HEK293 (cell line): ENCODE measurements at regions not wholly inside any gene's neighbourhood (a gene's known extent, or its start where the extent isn't known, plus 50 kb on each side); places are given as distances from the start of the nearest gene placed in this dataset.
A peak's percentile ranks its signal among the peaks of the same experiment; 100 is the strongest.
"Not testable (repeated sequence)": the region's sequence is repeated elsewhere in the genome, so short reads cannot be mapped to it uniquely, and the experiment has no call there.

Source experiments
- CTCF ChIA-PET: fragments of 350-600 bp; formaldehyde crosslinking; extraction: SDS; loops from one replicate; lab custom pipeline; 2021; ENCODE audit warnings: antibody characterized with exemption; lab: Yijun Ruan, JAX
- POLR2A ChIA-PET: fragments of 300-600 bp; formaldehyde crosslinking; extraction: SDS; loops from one replicate; lab custom pipeline; 2020; ENCODE audit warnings: antibody characterized with exemption, inconsistent platforms; lab: Yijun Ruan, JAX
- H3K27ac ChIP-seq: fragments of 200-500 bp; sonication (Bioruptor generic); 2 replicates; pipeline ENCODE4 v1.5.1; 2014; ENCODE audit warnings: low read depth, low read length, control low read depth, inconsistent platforms; ENCODE audit errors: extremely low read depth
- H3K36me3 ChIP-seq, 2 experiments: fragments of 200-500 bp in 1 of 2; sonication (Bioruptor generic) in 1 of 2; 1 replicate in 1 of 2; 2 replicates in 1 of 2; pipeline ENCODE4 v1.5.1; 2014 to 2017; ENCODE audit warnings: inconsistent platforms in 2 of 2, low read length in 2 of 2; ENCODE audit not compliant: control insufficient read depth in 2 of 2, insufficient read depth in 1 of 2
- H3K4me1 ChIP-seq: fragments of 200-500 bp; sonication (Bioruptor generic); 2 replicates; pipeline ENCODE4 v1.5.1; 2014; ENCODE audit warnings: mild to moderate bottlenecking, low read length, inconsistent platforms; ENCODE audit not compliant: control insufficient read depth, insufficient read depth
- H3K4me3 ChIP-seq: 2 replicates; pipeline ENCODE4 v1.5.1; 2011; ENCODE audit warnings: low read depth, mild to moderate bottlenecking, control low read depth, low read length, moderate library complexity
- H3K9me3 ChIP-seq: fragments of 200-500 bp; sonication (Bioruptor generic); 2 replicates; pipeline ENCODE4 v1.5.1; 2014; ENCODE audit warnings: low read depth, low read length, inconsistent platforms; ENCODE audit not compliant: control insufficient read depth, insufficient read depth
- BCL11A ChIP-seq: fragments of 450-650 bp; formaldehyde crosslinking; IDR thresholded peaks from 2 replicates; pipeline ENCODE4 v1.5.1; 2016; ENCODE audit warnings: low read depth, missing biosample characterization, missing genetic modification characterization
- PBX3 ChIP-seq: sonication (generic); formaldehyde crosslinking; IDR thresholded peaks from 2 replicates; pipeline ENCODE4 v1.8.1; 2022; ENCODE audit warnings: mild to moderate bottlenecking, moderate library complexity, missing genetic modification reagents
- PRDM1 ChIP-seq: fragments of 450-650 bp; formaldehyde crosslinking; IDR thresholded peaks from 2 replicates; pipeline ENCODE4; 2016; ENCODE audit warnings: missing biosample characterization, missing genetic modification characterization
- REPIN1 ChIP-seq: fragments of 450-650 bp; formaldehyde crosslinking; IDR thresholded peaks from 2 replicates; pipeline ENCODE4 v1.5.1; 2017; ENCODE audit warnings: missing biosample characterization, missing genetic modification characterization, low read depth
- SP7 ChIP-seq: fragments of 450-650 bp; formaldehyde crosslinking; IDR thresholded peaks from 2 replicates; pipeline ENCODE4 v1.5.1; 2016; ENCODE audit warnings: missing biosample characterization, missing genetic modification characterization
- ZBTB1 ChIP-seq: fragments of 450-650 bp; formaldehyde crosslinking; IDR thresholded peaks from 2 replicates; pipeline ENCODE4 v1.5.1; 2016; ENCODE audit warnings: missing biosample characterization, missing genetic modification characterization
- ZBTB26 ChIP-seq: fragments of 450-650 bp; formaldehyde crosslinking; optimal IDR thresholded peaks from 2 replicates; pipeline ENCODE3; 2016; ENCODE audit warnings: missing biosample characterization, mild to moderate bottlenecking, missing genetic modification characterization
- ZFP37 ChIP-seq: fragments of 450-650 bp; formaldehyde crosslinking; IDR thresholded peaks from 2 replicates; pipeline ENCODE4 v1.5.1; 2016; ENCODE audit warnings: missing biosample characterization, missing genetic modification characterization
- ZNF146 ChIP-seq: fragments of 450-650 bp; formaldehyde crosslinking; IDR thresholded peaks from 2 replicates; pipeline ENCODE4 v1.5.1; 2016; ENCODE audit warnings: missing biosample characterization, missing genetic modification characterization
- ZNF155 ChIP-seq: fragments of 450-650 bp; formaldehyde crosslinking; IDR thresholded peaks from 2 replicates; pipeline ENCODE4 v1.5.1; 2016; ENCODE audit warnings: missing biosample characterization, missing genetic modification characterization
- ZNF214 ChIP-seq: fragments of 450-650 bp; formaldehyde crosslinking; IDR thresholded peaks from 2 replicates; pipeline ENCODE4 v1.5.1; 2017; ENCODE audit warnings: missing biosample characterization, mild to moderate bottlenecking, missing genetic modification characterization, borderline replicate concordance
- ZNF274 ChIP-seq, 2 experiments: fragments of 200-500 bp in 1 of 2; fragments of 450-650 bp in 1 of 2; sonication (Bioruptor generic) in 1 of 2; formaldehyde crosslinking in 1 of 2; IDR thresholded peaks; 2 replicates each; pipeline versions ENCODE4 v1.5.1 to v1.6.1; 2014 to 2016; ENCODE audit warnings: borderline replicate concordance in 1 of 2, inconsistent platforms in 1 of 2, low read length in 1 of 2, missing biosample characterization in 1 of 2, missing genetic modification characterization in 1 of 2
- ZNF324 ChIP-seq: fragments of 450-650 bp; formaldehyde crosslinking; IDR thresholded peaks from 2 replicates; pipeline ENCODE4 v1.5.1; 2016; ENCODE audit warnings: missing biosample characterization, missing genetic modification characterization
- ZNF362 ChIP-seq: fragments of 450-650 bp; formaldehyde crosslinking; IDR thresholded peaks from 2 replicates; pipeline ENCODE4 v1.5.1; 2016; ENCODE audit warnings: missing biosample characterization, missing genetic modification characterization
- ZNF366 ChIP-seq: fragments of 450-650 bp; formaldehyde crosslinking; conservative IDR thresholded peaks from 2 replicates; pipeline ENCODE4 v1.5.1; 2016; ENCODE audit warnings: missing biosample characterization, missing genetic modification characterization
- ZNF416 ChIP-seq: fragments of 450-650 bp; formaldehyde crosslinking; IDR thresholded peaks from 2 replicates; pipeline ENCODE4 v1.5.1; 2016; ENCODE audit warnings: missing biosample characterization, missing genetic modification characterization
- ZNF548 ChIP-seq: fragments of 450-650 bp; formaldehyde crosslinking; IDR thresholded peaks from 2 replicates; pipeline ENCODE4 v1.5.1; 2016; ENCODE audit warnings: missing biosample characterization, missing genetic modification characterization
- ZNF629 ChIP-seq: fragments of 450-650 bp; formaldehyde crosslinking; IDR thresholded peaks from 2 replicates; pipeline ENCODE4 v1.5.1; 2017; ENCODE audit warnings: missing biosample characterization, missing genetic modification characterization
- ZNF747 ChIP-seq: fragments of 450-650 bp; formaldehyde crosslinking; IDR thresholded peaks from 2 replicates; pipeline ENCODE4 v1.5.1; 2016; ENCODE audit warnings: missing biosample characterization, missing genetic modification characterization
- ZXDB ChIP-seq: fragments of 450-650 bp; formaldehyde crosslinking; IDR thresholded peaks from 2 replicates; pipeline ENCODE4 v1.5.1; 2016; ENCODE audit warnings: missing biosample characterization, missing genetic modification characterization

- ChIA-PET CTCF (interaction anchor here (0.9 to 1.3 kb wide), 2 partner anchors 12 to 116 kb away, joined by 3 read pairs; no protein-coding TSS in a partner anchor), POLR2A (no interaction called here)
- H3K4me1 ChIP-seq = peaks cover 27% of the 10 kb centered on the region
- no peak overlapping the region for H3K4me3 ChIP-seq
- TF ChIP-seq SP7 (peak; percentile 62), ZNF629 (tag by site-specific recombination) (peak; percentile 35; the same call in 1 of the 2 replicates), ZNF548 (no peak), ZXDB (tag by site-specific recombination) (no peak)
- no peaks in the 10 kb centered on the region for H3K9me3 ChIP-seq
- H3K27ac ChIP-seq = no peak overlapping the region
- no peaks in the 10 kb centered on the region for H3K36me3 ChIP-seq
These were observed 188.7 kb upstream of the MSX2 start for GRCh38 chr5:174535669-174536068.

GRCh38 chr5:174539823-174540222, 184.6 kb upstream of the MSX2 start:
- H3K4me3 ChIP-seq, H3K9me3 ChIP-seq, H3K36me3 ChIP-seq, H3K27ac ChIP-seq, H3K4me1 ChIP-seq, POLR2A ChIA-PET, CTCF ChIA-PET: not testable (repeated sequence)
- TF ChIP-seq ZNF146 (tag by site-specific recombination) = peak; percentile 97

GRCh38 chr5:174542037-174542436, 182.3 kb upstream of the MSX2 start:
- TF ChIP-seq ZNF274 (IDR thresholded peaks at IDR 0.05; ENCODE audit: low read length) = no peak
- no peak for TF ChIP-seq ZNF274 (tag by site-specific recombination; IDR thresholded peaks at IDR 0.05; ENCODE audit: borderline replicate concordance)
- TF ChIP-seq PRDM1 (tag by site-specific recombination) = peak; percentile 84
- peak; percentile 90 for TF ChIP-seq ZNF366 (tag by site-specific recombination)
- CTCF ChIA-PET = no interaction called here
- POLR2A ChIA-PET = interaction anchor here (0.6 kb wide), 1 partner anchor 22 kb away, joined by 3 read pairs; no protein-coding TSS in a partner anchor

GRCh38 chr5:174542471-174542870, 181.9 kb upstream of the MSX2 start:
- POLR2A ChIA-PET = no interaction called here
- TF ChIP-seq ZNF548 (no peak), REPIN1 (no peak), ZFP37 (no peak), ZBTB1 (tag by site-specific recombination) (no peak), ZNF416 (no peak), BCL11A (tag by site-specific recombination) (no peak), ZNF362 (tag by site-specific recombination) (no peak), ZNF214 (tag by site-specific recombination) (no peak)

More at GRCh38 chr5:174542037-174542436, 182.3 kb upstream of the MSX2 start:
- H3K9me3 ChIP-seq = no peaks in the 10 kb centered on the region
- no peaks in the 10 kb centered on the region for H3K36me3 ChIP-seq
- H3K4me1 ChIP-seq = no peaks in the 10 kb centered on the region
- H3K4me3 ChIP-seq = no peak overlapping the region
- H3K27ac ChIP-seq = no peak overlapping the region

GRCh38 chr5:174545926-174546325, 178.5 kb upstream of the MSX2 start:
- no peaks in the 10 kb centered on the region for H3K36me3 ChIP-seq
- H3K27ac ChIP-seq = no peak overlapping the region
- no peaks in the 10 kb centered on the region; the same call in 1 of the 2 replicates for H3K4me1 ChIP-seq
- CTCF ChIA-PET = interaction anchor here (0.6 to 1.3 kb wide), 3 partner anchors 11 to 26 kb away, joined by 3 read pairs; no protein-coding TSS in a partner anchor
- no peaks in the 10 kb centered on the region for H3K9me3 ChIP-seq
- no peak overlapping the region for H3K4me3 ChIP-seq
- POLR2A ChIA-PET = no interaction called here
- no peak for TF ChIP-seq PBX3
- no peak for TF ChIP-seq ZNF155
- no peak for TF ChIP-seq ZBTB26 (tag by site-specific recombination)
- no peak for TF ChIP-seq ZNF747 (tag by site-specific recombination)
- TF ChIP-seq ZNF324 (tag by site-specific recombination) = no peak

More at GRCh38 chr5:174542471-174542870, 181.9 kb upstream of the MSX2 start:
- Histone ChIP-seq H3K4me3 (no peak overlapping the region), H3K36me3 (no peaks in the 10 kb centered on the region), H3K4me1 (no peaks in the 10 kb centered on the region), H3K27ac (no peak overlapping the region), H3K9me3 (no peaks in the 10 kb centered on the region)
- CTCF ChIA-PET = interaction anchor here (0.6 kb wide), 1 partner anchor 121 kb away, joined by 3 read pairs; no protein-coding TSS in a partner anchor
